WERI-Rb-1 (cell line): ENCODE measurements at regions not wholly inside any gene's neighbourhood (a gene's known extent, or its start where the extent isn't known, plus 50 kb on each side); places are given as distances from the start of the nearest gene placed in this dataset.

ENCODE experiments used
- DNase-seq: peaks from one replicate; pipeline ENCODE4 v3.0.0-alpha.2; 2020
- H3K27ac ChIP-seq: fragments of 250-450 bp; sonication (Bioruptor Pico); 2 replicates; pipeline ENCODE4 v1.5.1; 2020; ENCODE audit warnings: mild to moderate bottlenecking, moderate library complexity
- H3K27me3 ChIP-seq: fragments of 250-450 bp; sonication (Bioruptor Pico); 2 replicates; pipeline ENCODE4 v1.5.1; 2021; ENCODE audit warnings: mild to moderate bottlenecking, low read depth, moderate library complexity; ENCODE audit not compliant: insufficient read depth, severe bottlenecking
- H3K36me3 ChIP-seq: fragments of 250-450 bp; sonication (Bioruptor Pico); 2 replicates; pipeline ENCODE4 v1.5.1; 2020; ENCODE audit warnings: mild to moderate bottlenecking, moderate library complexity
- H3K4me3 ChIP-seq: 2 replicates; pipeline ENCODE4 v1.5.1; 2011; ENCODE audit warnings: low read depth, mild to moderate bottlenecking, control low read depth, low read length
- H3K9me3 ChIP-seq: fragments of 250-450 bp; sonication (Bioruptor Pico); 2 replicates; pipeline ENCODE4 v1.5.1; 2021; ENCODE audit warnings: mild to moderate bottlenecking, moderate library complexity; ENCODE audit not compliant: severe bottlenecking
- TF ChIP-seq, protein P1 (sequence below): IDR thresholded peaks from 2 replicates; pipeline ENCODE4 v1.5.1; 2011; ENCODE audit warnings: low read depth, mild to moderate bottlenecking, control low read depth, inconsistent platforms, low read length

DNA sequence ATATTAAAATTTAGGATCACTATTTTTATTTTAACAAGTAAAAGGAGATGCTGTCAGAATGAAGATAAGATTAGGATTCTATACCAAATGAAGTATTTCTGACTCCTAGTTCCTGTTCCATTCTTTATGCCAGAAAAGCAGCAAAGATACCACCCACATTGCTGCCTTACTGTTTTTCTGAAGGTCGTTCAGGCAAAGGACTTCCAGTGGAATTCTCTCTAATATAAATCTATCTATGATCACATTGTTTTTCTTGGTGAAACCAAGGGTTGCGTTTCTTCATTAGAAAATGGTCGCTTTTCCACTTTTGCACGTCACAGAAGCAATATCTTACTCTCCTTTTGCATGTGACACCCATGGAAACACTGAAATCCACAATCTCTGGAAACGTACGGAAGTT, 594.8 kb upstream of the ADGRL2 start:
- H3K36me3 ChIP-seq, result no peaks in the 10 kb centered on the region
- no peaks in the 10 kb centered on the region for H3K9me3 ChIP-seq
- H3K27me3 ChIP-seq, result no peaks in the 10 kb centered on the region

DNA sequence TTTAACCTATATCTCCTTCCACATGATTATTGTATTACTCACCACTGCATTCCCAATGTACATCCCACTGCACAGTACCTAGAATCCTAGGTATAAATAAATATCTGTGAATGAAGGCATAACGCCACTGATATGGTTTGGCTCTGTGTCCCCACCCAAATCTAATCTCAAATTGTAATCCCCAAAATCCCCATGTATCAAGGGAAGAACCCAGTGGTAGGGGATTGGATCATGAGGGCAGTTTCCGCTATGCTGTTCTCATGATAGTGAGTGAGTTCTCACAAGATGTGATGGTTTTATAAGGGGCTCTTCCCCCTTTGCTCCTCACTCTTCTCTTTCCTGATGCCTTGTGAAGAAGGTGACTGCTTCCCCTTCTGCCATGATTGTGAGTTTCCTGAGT, 599.0 kb upstream of the ADGRL2 start:
- Histone ChIP-seq H3K27ac (no peak overlapping the region), H3K4me3 (no peak overlapping the region), H3K36me3 (no peaks in the 10 kb centered on the region), H3K9me3 (no peaks in the 10 kb centered on the region), H3K27me3 (no peaks in the 10 kb centered on the region)
- no peak for DNase-seq
- TF ChIP-seq, protein P1, sequence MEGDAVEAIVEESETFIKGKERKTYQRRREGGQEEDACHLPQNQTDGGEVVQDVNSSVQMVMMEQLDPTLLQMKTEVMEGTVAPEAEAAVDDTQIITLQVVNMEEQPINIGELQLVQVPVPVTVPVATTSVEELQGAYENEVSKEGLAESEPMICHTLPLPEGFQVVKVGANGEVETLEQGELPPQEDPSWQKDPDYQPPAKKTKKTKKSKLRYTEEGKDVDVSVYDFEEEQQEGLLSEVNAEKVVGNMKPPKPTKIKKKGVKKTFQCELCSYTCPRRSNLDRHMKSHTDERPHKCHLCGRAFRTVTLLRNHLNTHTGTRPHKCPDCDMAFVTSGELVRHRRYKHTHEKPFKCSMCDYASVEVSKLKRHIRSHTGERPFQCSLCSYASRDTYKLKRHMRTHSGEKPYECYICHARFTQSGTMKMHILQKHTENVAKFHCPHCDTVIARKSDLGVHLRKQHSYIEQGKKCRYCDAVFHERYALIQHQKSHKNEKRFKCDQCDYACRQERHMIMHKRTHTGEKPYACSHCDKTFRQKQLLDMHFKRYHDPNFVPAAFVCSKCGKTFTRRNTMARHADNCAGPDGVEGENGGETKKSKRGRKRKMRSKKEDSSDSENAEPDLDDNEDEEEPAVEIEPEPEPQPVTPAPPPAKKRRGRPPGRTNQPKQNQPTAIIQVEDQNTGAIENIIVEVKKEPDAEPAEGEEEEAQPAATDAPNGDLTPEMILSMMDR, result no peak

More for the DNA sequence above, 594.8 kb upstream of the ADGRL2 start:
- TF ChIP-seq, protein P1, result no peak
- DNase-seq, result no peak
- no peak overlapping the region for H3K27ac ChIP-seq
- H3K4me3 ChIP-seq, result no peak overlapping the region

DNA sequence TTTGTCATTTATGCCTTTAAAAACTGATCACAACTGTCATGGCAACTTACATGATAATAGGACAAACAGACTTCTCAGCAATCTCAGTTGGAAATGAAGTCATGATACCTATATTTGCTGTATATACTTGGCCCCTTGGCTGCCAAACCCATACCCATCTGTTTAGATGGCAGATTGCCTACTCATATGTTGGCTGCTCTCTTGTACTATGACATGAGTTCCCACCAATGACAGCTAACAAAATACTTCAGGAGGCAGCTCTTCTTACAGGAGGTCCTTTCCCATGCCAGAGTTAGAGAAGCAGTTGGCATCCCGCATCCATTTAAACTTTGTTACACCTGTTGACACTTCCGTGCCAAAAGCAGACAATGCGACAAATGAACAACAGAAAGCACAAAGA, 603.1 kb upstream of the ADGRL2 start:
- Histone ChIP-seq H3K9me3 (no peaks in the 10 kb centered on the region), H3K4me3 (no peak overlapping the region), H3K27ac (no peak overlapping the region), H3K36me3 (no peaks in the 10 kb centered on the region), H3K27me3 (no peaks in the 10 kb centered on the region)
- TF ChIP-seq, protein P1, result no peak
- no peak for DNase-seq

DNA sequence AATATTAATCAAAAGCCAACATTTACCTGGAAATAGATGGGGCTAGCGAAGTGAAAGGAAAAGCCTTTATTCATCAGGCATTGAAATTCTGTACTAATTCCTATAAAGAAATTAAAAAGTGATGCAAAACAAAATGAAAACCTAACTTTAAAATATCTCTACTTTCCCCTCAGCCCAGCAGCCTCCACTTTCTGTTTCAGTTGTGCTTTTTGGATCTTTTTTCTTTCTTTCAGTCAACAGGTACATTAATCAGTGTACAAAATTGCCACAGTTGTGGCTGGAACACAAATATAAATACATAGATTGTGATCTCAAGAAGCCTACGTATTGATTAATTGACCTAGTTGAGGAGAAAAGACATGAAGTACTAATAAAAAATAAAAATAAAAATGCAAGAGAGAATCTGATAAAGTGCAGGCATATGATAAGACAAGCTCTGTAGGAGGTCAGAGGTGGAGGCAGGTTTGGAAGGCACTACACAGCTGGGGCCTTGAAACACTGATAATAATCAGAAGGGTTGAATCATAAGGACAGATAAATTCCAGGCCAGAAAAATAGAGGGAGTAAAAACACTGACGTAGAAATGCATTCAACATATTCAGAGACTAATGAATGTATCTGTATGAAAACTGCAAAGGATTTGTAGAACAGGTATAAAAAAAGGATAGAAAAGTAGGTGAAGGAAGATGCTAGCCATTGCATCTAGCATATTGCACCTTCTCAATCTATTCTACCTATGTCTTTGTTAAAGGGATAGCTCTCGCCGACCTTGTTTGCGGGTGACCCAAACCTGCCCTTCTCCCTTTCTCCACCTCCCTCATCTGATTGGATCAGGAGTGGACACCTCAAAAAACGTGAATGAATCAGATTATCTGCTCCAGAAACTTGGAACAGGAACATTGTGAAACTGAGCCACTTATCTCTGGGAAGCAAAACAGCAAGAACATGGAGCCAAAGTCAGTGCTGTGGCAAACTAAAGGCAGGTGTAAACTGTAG, 607.8 kb upstream of the ADGRL2 start:
- Histone ChIP-seq H3K36me3 (no peaks in the 10 kb centered on the region), H3K9me3 (no peaks in the 10 kb centered on the region), H3K27me3 (no peaks in the 10 kb centered on the region), H3K27ac (no peak overlapping the region), H3K4me3 (no peak overlapping the region)
- TF ChIP-seq, protein P1, result no peak
- DNase-seq, result no peak

DNA sequence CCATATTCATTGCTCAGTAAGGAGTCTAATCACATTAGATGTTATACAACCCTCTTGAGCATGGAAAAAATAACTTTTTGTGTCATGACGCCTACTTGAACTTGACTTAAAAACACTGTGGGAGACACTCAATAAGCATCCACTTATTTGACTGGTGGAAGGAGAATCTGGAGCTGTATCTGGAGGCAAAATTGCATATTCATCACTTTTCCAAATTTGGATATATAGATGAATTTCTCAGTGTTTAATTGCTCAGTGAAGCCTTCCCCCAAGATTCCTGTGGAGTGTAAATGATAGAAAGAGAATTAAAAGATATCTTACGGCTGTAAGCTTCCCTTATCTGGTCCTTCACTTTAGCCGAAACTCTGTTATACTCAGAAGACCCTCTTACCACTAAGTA, 610.7 kb upstream of the ADGRL2 start:
- DNase-seq, result no peak
- Histone ChIP-seq H3K4me3 (no peak overlapping the region), H3K9me3 (no peaks in the 10 kb centered on the region), H3K36me3 (no peaks in the 10 kb centered on the region), H3K27ac (no peak overlapping the region), H3K27me3 (no peaks in the 10 kb centered on the region)
- TF ChIP-seq, protein P1, result no peak

DNA sequence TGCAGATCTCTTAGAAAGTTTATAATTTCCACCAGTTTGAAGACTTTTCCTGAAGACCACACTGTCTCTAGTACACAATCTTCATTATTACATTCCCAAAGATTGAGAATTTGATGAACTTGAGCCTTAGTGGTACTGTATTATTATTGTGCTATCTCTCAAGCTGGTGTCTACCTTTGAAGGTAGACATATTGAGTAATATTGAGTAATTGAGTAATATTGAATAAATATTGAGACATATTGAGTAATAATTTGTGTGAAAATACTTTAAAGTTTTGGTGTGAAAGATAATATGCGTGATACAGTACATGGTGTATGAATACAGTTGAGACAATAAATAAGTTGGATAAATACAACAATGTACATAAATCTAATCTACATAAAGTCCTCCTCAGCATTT, 613.1 kb upstream of the ADGRL2 start:
- Histone ChIP-seq H3K4me3 (no peak overlapping the region), H3K36me3 (no peaks in the 10 kb centered on the region), H3K27ac (no peak overlapping the region), H3K27me3 (no peaks in the 10 kb centered on the region), H3K9me3 (no peaks in the 10 kb centered on the region)
- TF ChIP-seq, protein P1, result no peak
- DNase-seq, result no peak
